ENCODE measurements at regions not wholly inside any gene's neighbourhood (a gene's known extent, or its start where the extent isn't known, plus 50 kb on each side); places are given as distances from the start of the nearest gene placed in this dataset.

DNA sequence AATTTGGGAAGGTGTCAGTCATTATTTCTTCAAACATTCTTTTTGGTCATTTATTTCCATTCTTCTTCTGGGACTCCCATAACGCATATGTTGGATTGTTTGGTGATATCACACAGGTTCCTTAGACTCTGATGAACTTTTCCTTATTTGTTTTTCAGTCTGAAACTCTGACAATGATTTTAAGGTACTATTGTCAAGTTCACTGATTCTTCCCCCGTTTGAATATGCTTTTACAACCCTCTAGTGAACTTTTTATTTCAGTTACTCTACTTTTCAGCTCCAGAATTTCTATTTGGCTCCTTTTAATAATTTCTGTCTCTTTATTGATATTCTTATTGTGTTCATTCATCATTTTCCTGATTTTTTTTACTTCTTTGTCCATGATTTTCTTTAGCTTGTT, 92.5 kb upstream of the RORB start:
- H3K36me3 ChIP-seq = no peaks in the 10 kb centered on the region
- no peak for DNase-seq
- no peak overlapping the region for H3K4me3 ChIP-seq
- H3K27ac ChIP-seq = no peak overlapping the region
- no peaks in the 10 kb centered on the region for H3K4me1 ChIP-seq
- H3K27me3 ChIP-seq = no peaks in the 10 kb centered on the region
- intact Hi-C loops (cut with DNase I) = no loop called here
- no peak for ATAC-seq
- TF ChIP-seq, protein P1, sequence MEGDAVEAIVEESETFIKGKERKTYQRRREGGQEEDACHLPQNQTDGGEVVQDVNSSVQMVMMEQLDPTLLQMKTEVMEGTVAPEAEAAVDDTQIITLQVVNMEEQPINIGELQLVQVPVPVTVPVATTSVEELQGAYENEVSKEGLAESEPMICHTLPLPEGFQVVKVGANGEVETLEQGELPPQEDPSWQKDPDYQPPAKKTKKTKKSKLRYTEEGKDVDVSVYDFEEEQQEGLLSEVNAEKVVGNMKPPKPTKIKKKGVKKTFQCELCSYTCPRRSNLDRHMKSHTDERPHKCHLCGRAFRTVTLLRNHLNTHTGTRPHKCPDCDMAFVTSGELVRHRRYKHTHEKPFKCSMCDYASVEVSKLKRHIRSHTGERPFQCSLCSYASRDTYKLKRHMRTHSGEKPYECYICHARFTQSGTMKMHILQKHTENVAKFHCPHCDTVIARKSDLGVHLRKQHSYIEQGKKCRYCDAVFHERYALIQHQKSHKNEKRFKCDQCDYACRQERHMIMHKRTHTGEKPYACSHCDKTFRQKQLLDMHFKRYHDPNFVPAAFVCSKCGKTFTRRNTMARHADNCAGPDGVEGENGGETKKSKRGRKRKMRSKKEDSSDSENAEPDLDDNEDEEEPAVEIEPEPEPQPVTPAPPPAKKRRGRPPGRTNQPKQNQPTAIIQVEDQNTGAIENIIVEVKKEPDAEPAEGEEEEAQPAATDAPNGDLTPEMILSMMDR (IDR thresholded peaks at IDR 0.05) = no peak
- no peak for TF ChIP-seq POLR2A (IDR thresholded peaks at IDR 0.05)
- no peaks in the 10 kb centered on the region for H3K9me3 ChIP-seq
- WGBS (ENCODE audit: insufficient coverage, low coverage, low lambda C conversion rate, missing lambda C conversion rate) = 46% methylated on average over 2 of the region's 2 CpGs

DNA sequence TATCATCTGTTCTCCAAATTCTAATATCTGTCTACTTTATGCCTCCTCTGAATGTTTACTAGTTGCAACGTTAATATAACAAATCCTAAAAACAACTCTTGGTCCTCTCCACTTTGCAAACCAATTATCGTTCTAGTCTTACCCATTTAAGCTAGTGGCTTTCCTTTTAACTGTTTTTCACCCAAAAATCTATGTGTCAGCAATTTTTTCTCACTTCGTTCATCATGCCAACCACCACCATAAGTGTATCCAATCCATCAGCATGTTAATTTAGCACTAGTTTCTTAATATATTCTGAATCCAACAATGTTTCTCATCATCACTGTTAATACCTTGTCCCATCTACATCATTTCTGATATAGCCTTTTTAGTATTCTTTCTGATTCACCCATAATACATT, 90.0 kb upstream of the RORB start:
- DNase-seq (no peak), ATAC-seq (no peak)
- WGBS (ENCODE audit: insufficient coverage, low coverage, low lambda C conversion rate, missing lambda C conversion rate) = 31% methylated on average over 3 of the region's 3 CpGs
- Histone ChIP-seq H3K36me3 (no peaks in the 10 kb centered on the region), H3K9me3 (no peaks in the 10 kb centered on the region), H3K27ac (no peak overlapping the region), H3K4me1 (no peaks in the 10 kb centered on the region), H3K27me3 (no peaks in the 10 kb centered on the region), H3K4me3 (no peak overlapping the region)
- intact Hi-C loops (cut with DNase I) = no loop called here
- TF ChIP-seq, protein P1 (IDR thresholded peaks at IDR 0.05) = no peak
- no peak for TF ChIP-seq POLR2A (IDR thresholded peaks at IDR 0.05)

DNA sequence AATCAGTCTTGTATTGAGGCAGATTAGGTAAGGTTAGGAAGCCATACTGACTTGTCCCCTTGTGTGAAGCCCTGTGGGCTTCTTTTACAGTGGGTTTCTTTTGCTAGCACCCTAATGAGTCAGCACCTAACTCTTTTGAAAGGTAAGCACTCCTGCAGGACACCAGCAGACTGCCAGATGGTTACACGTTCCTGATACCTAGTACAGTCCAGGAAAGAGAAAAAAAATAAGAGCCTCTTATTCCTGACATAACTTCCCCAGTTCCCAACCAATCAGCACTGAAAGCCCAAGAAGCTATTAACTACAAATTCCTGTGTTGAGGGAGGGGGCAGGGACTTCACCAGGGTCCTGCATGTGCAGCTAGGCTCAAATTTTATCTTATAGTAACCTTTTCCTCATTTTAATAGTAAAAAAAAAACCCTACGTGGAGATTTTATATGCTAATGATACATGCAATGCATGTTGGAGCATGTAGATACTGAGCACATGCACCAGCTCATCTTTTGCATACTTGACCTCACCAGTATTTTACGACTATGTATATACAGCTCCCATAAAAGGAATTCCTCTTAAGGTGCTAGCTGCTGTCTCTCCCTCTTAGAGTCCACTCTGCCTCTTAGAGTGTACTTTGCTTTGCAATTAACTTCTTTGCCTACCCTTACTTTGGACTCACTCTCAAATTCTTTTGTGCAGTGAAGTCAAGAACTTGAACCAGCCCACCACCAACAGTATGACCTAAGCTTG, 84.7 kb upstream of the RORB start:
- DNase-seq (no peak), ATAC-seq (no peak)
- 72% methylated on average over 3 of the region's 3 CpGs for WGBS (ENCODE audit: insufficient coverage, low coverage, low lambda C conversion rate, missing lambda C conversion rate)
- Histone ChIP-seq H3K36me3 (no peaks in the 10 kb centered on the region), H3K4me3 (no peak overlapping the region), H3K27me3 (no peaks in the 10 kb centered on the region), H3K9me3 (no peaks in the 10 kb centered on the region), H3K27ac (no peak overlapping the region), H3K4me1 (no peaks in the 10 kb centered on the region)
- TF ChIP-seq, protein P1 (IDR thresholded peaks at IDR 0.05) = no peak
- no peak for TF ChIP-seq POLR2A (IDR thresholded peaks at IDR 0.05)
- intact Hi-C loops (cut with DNase I) = no loop called here

DNA sequence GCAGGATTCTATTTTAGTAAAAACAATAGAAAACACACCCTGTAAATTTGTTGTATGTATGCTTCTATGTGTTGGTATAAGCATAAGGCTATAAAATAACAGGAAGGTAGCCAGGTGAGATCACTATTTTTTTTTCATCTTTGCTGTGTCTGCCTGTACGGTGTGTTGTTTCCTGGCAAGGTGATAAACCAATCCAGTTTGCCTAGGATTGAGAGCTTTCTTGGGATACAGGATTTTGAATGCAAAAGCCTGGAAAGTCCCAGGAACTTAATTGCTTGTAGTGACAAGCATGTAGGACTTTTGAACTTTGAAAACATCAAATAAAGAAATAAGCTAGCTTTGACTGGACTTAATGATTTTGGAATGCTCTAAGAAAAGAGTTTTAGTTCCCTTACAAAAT, 83.3 kb upstream of the RORB start:
- no peak for ATAC-seq
- no peak for DNase-seq
- no peaks in the 10 kb centered on the region for H3K36me3 ChIP-seq
- no peak for TF ChIP-seq POLR2A (IDR thresholded peaks at IDR 0.05)
- TF ChIP-seq, protein P1 (IDR thresholded peaks at IDR 0.05) = no peak
- no peaks in the 10 kb centered on the region for H3K27me3 ChIP-seq
- WGBS (ENCODE audit: insufficient coverage, low coverage, low lambda C conversion rate, missing lambda C conversion rate) = 32% methylated on average over 1 of the region's 1 CpG
- H3K4me3 ChIP-seq = no peak overlapping the region
- no peak overlapping the region for H3K27ac ChIP-seq
- intact Hi-C loops (cut with DNase I) = no loop called here
- H3K4me1 ChIP-seq = no peaks in the 10 kb centered on the region
- no peaks in the 10 kb centered on the region for H3K9me3 ChIP-seq
